H1 (cell line): ENCODE measurements at regions not wholly inside any gene's neighbourhood (a gene's known extent, or its start where the extent isn't known, plus 50 kb on each side); places are given as distances from the start of the nearest gene placed in this dataset.

Experiments used
- CTCF ChIA-PET: fragments of 300-600 bp; sonication (Branson Sonifier 250); formaldehyde crosslinking; loops from one replicate; lab custom pipeline; 2021; ENCODE audit not compliant: partially characterized antibody; lab: Charles Lee
- POLR2A ChIA-PET: fragments of 300-600 bp; sonication (Branson Sonifier 250); formaldehyde crosslinking; loops from one replicate; lab custom pipeline; 2021; ENCODE audit warnings: inconsistent platforms; ENCODE audit not compliant: partially characterized antibody; lab: Charles Lee
- DNase-seq, 2 experiments: peaks; one replicate each; pipeline versions ENCODE4 v3.0.0 to v3.0.0-alpha.2; 2010 to 2022; ENCODE audit warnings: low spot score in 2 of 2, low read depth in 1 of 2, mixed read lengths in 1 of 2
- FAIRE-seq: peaks from 2 replicates; lab custom pipeline; 2011; peaks lifted over from hg19 to GRCh38; lab: Jason Lieb, UNC
- H2AFZ ChIP-seq: 2 replicates; pipeline ENCODE4 v1.8.1; 2012; ENCODE audit warnings: low read length, inconsistent platforms
- H2AK5ac ChIP-seq: 2 replicates; pipeline ENCODE4 v1.6.1; 2013; ENCODE audit warnings: low read depth, low read length
- H2BK120ac ChIP-seq: replicated peaks from 2 replicates; pipeline ENCODE3; 2013; ENCODE audit warnings: low read depth, low read length, inconsistent platforms
- H2BK12ac ChIP-seq: 2 replicates; pipeline ENCODE4 v1.6.1; 2013; ENCODE audit warnings: low read depth, low read length
- H2BK15ac ChIP-seq: 2 replicates; pipeline ENCODE4 v1.6.1; 2013; ENCODE audit warnings: low read length
- H2BK20ac ChIP-seq: 2 replicates; pipeline ENCODE4 v1.6.1; 2013; ENCODE audit warnings: low read length
- H2BK5ac ChIP-seq: 2 replicates; pipeline ENCODE4 v1.6.1; 2013; ENCODE audit warnings: low read depth, low read length
- H3K14ac ChIP-seq: 2 replicates; pipeline ENCODE4 v1.6.1; 2013; ENCODE audit warnings: inconsistent platforms; ENCODE audit not compliant: insufficient read length
- H3K18ac ChIP-seq: 2 replicates; pipeline ENCODE4 v1.6.1; 2013; ENCODE audit warnings: low read length; ENCODE audit errors: extremely low read depth
- H3K23ac ChIP-seq: 2 replicates; pipeline ENCODE4 v1.6.1; 2013; ENCODE audit warnings: inconsistent platforms; ENCODE audit not compliant: insufficient read length
- H3K23me2 ChIP-seq: 2 replicates; pipeline ENCODE4 v1.6.1; 2013; ENCODE audit warnings: low read depth, low read length
- H3K27ac ChIP-seq: 2 replicates; pipeline ENCODE4 v1.6.1; 2011; ENCODE audit warnings: low read depth, low read length, inconsistent platforms
- H3K27me3 ChIP-seq, 4 experiments: replicated peaks in 1 of 4; 1 replicate in 1 of 4; 2 replicates in 3 of 4; pipeline versions ENCODE4 v1.6.1 to v1.8.1; 2011 to 2013; ENCODE audit warnings: low read length in 3 of 4, mild to moderate bottlenecking in 3 of 4, inconsistent platforms in 2 of 4, mixed read lengths in 2 of 4, moderate library complexity in 1 of 4; ENCODE audit not compliant: control insufficient read depth in 3 of 4, insufficient read depth in 3 of 4; ENCODE audit errors: extremely low read depth in 1 of 4
- H3K36me3 ChIP-seq, 4 experiments: 2 replicates each; pipeline versions ENCODE4 v1.6.1 to v1.8.1; 2011 to 2013; ENCODE audit warnings: mild to moderate bottlenecking in 4 of 4, low read length in 3 of 4, moderate library complexity in 2 of 4, control low read depth in 1 of 4, inconsistent platforms in 1 of 4; ENCODE audit not compliant: insufficient read depth in 4 of 4, control insufficient read depth in 2 of 4
- H3K4ac ChIP-seq: replicated peaks from 2 replicates; pipeline ENCODE3; 2013; ENCODE audit warnings: low read length, low read depth, mixed read lengths, inconsistent platforms; ENCODE audit not compliant: insufficient read length
- H3K4me1 ChIP-seq, 4 experiments: replicated peaks in 1 of 4; 1 replicate in 1 of 4; 2 replicates in 3 of 4; pipeline versions ENCODE4 v1.6.1 to v1.8.1; 2011 to 2013; ENCODE audit warnings: low read length in 3 of 4, inconsistent platforms in 2 of 4, mixed read lengths in 1 of 4; ENCODE audit not compliant: insufficient read depth in 4 of 4, control insufficient read depth in 3 of 4
- H3K4me2 ChIP-seq, 2 experiments: 2 replicates each; pipeline versions ENCODE4 v1.6.1 to v1.8.1; 2011 to 2013; ENCODE audit warnings: low read depth in 2 of 2, low read length in 2 of 2, control low read depth in 1 of 2, inconsistent platforms in 1 of 2, mild to moderate bottlenecking in 1 of 2; ENCODE audit not compliant: insufficient read depth in 1 of 2
- H3K4me3 ChIP-seq, 4 experiments: fragments of 200-600, 300-600 bp in 1 of 4; sonication (generic), shearing (Covaris generic), sonication (Bioruptor Twin) in 1 of 4; 2 replicates each; pipeline versions ENCODE4 v1.5.1 to v1.8.1; 2011 to 2016; ENCODE audit warnings: low read length in 4 of 4, low read depth in 3 of 4, control low read depth in 2 of 4, inconsistent platforms in 2 of 4, mild to moderate bottlenecking in 2 of 4, mixed read lengths in 1 of 4, moderate library complexity in 1 of 4; ENCODE audit not compliant: insufficient read depth in 2 of 4; ENCODE audit errors: extremely low read depth in 1 of 4
- H3K56ac ChIP-seq: replicated peaks from 2 replicates; pipeline ENCODE3; 2013; ENCODE audit warnings: low read depth, mild to moderate bottlenecking, mixed read lengths, low read length, inconsistent platforms; ENCODE audit not compliant: insufficient read length
- H3K79me1 ChIP-seq: 2 replicates; pipeline ENCODE4 v1.6.1; 2013; ENCODE audit warnings: low read depth, low read length, control low read depth
- H3K79me2 ChIP-seq, 2 experiments: 2 replicates each; pipeline versions ENCODE4 v1.6.1 to v1.8.1; 2012 to 2013; ENCODE audit warnings: low read length in 2 of 2, mild to moderate bottlenecking in 2 of 2, inconsistent platforms in 1 of 2; ENCODE audit not compliant: insufficient read depth in 2 of 2, control insufficient read depth in 1 of 2
- H3K9ac ChIP-seq, 4 experiments: replicated peaks in 1 of 4; 1 replicate in 1 of 4; 2 replicates in 3 of 4; pipeline versions ENCODE4 v1.6.1 to v1.8.1; 2011 to 2013; ENCODE audit warnings: low read depth in 3 of 4, low read length in 3 of 4, control low read depth in 2 of 4, mild to moderate bottlenecking in 2 of 4, moderate library complexity in 2 of 4, inconsistent platforms in 1 of 4; ENCODE audit errors: extremely low read depth in 1 of 4
- H3K9me3 ChIP-seq, 2 experiments: 2 replicates each; pipeline versions ENCODE4 v1.6.1 to v1.8.1; 2012 to 2013; ENCODE audit warnings: mild to moderate bottlenecking in 2 of 2, moderate library complexity in 2 of 2, control low read depth in 1 of 2, inconsistent platforms in 1 of 2, low read depth in 1 of 2, low read length in 1 of 2, mixed read lengths in 1 of 2; ENCODE audit not compliant: insufficient read depth in 2 of 2
- H4K20me1 ChIP-seq, 2 experiments: replicated peaks in 1 of 2; 2 replicates each; pipeline versions ENCODE3 to v1.8.1; 2011 to 2013; ENCODE audit warnings: inconsistent platforms in 2 of 2, low read length in 2 of 2, mild to moderate bottlenecking in 1 of 2; ENCODE audit not compliant: insufficient read depth in 2 of 2, control insufficient read depth in 1 of 2
- H4K5ac ChIP-seq: 2 replicates; pipeline ENCODE4 v1.6.1; 2013; ENCODE audit warnings: low read length, low read depth, mixed read lengths, inconsistent platforms; ENCODE audit not compliant: insufficient read length
- H4K8ac ChIP-seq: 2 replicates; pipeline ENCODE4 v1.8.0; 2013; ENCODE audit warnings: mild to moderate bottlenecking, moderate library complexity, low read length, inconsistent platforms; ENCODE audit not compliant: insufficient read depth; ENCODE audit errors: extremely low read depth
- H4K91ac ChIP-seq: replicated peaks from 2 replicates; pipeline ENCODE3; 2013; ENCODE audit warnings: low read length, mixed read lengths, inconsistent platforms; ENCODE audit not compliant: insufficient read length
- ASH2L ChIP-seq: fragments of 200-600, 300-600 bp; sonication (generic); IDR thresholded peaks from one replicate; pipeline ENCODE4 v1.7.1; 2017; ENCODE audit warnings: low read length
- ATF2 ChIP-seq: IDR thresholded peaks from 2 replicates; pipeline ENCODE4 v1.6.1; 2012; ENCODE audit warnings: low read length, inconsistent platforms
- MAFK ChIP-seq: IDR thresholded peaks from 2 replicates; pipeline ENCODE4 v1.6.1; 2012; ENCODE audit warnings: low read depth, mild to moderate bottlenecking, improper control_type of control experiment, low read length
- NANOG ChIP-seq: IDR thresholded peaks from 2 replicates; pipeline ENCODE4 v1.6.1; 2011; ENCODE audit warnings: low read length, low read depth, mild to moderate bottlenecking, inconsistent platforms; ENCODE audit not compliant: insufficient read depth, poor library complexity, severe bottlenecking
- NRF1 ChIP-seq: IDR thresholded peaks from 2 replicates; pipeline ENCODE4 v1.6.1; 2011; ENCODE audit warnings: mild to moderate bottlenecking, low read depth, low read length, improper control_type of control experiment
- POU5F1 ChIP-seq: IDR thresholded peaks from 2 replicates; pipeline ENCODE4 v1.6.1; 2011; ENCODE audit warnings: low read depth, mild to moderate bottlenecking, low read length, moderate library complexity
- RNF2 ChIP-seq: fragments of 200-900, 300-1000 bp; sonication (generic); IDR thresholded peaks from 2 replicates; pipeline ENCODE4 v1.7.1; 2016; ENCODE audit warnings: borderline replicate concordance, low read depth, mild to moderate bottlenecking, antibody characterized with exemption, low read length; ENCODE audit not compliant: poor library complexity, severe bottlenecking; ENCODE audit errors: missing control alignments
- SIRT6 ChIP-seq: IDR thresholded peaks from one replicate; pipeline ENCODE4 v1.7.1; 2012; ENCODE audit warnings: low read length, inconsistent platforms
- SRF ChIP-seq: IDR thresholded peaks from 2 replicates; pipeline ENCODE4 v1.6.1; 2011; ENCODE audit warnings: mild to moderate bottlenecking, low read depth, low read length, moderate library complexity
- TAF1 ChIP-seq: IDR thresholded peaks from 2 replicates; pipeline ENCODE4 v1.6.1; 2011; ENCODE audit warnings: mild to moderate bottlenecking, low read depth, low read length
- TCF12 ChIP-seq: IDR thresholded peaks from 2 replicates; pipeline ENCODE4 v1.6.1; 2011; ENCODE audit warnings: low read depth, mild to moderate bottlenecking, low read length
- WGBS, 2 experiments: shearing (Covaris generic) in 1 of 2; methylation state at CpG; one replicate each; pipeline versions ENCODE4 v1.1.6 to v1.1.7; 2013 to 2015; ENCODE audit warnings: low lambda C conversion rate in 2 of 2, mixed read lengths in 2 of 2, inconsistent platforms in 1 of 2, low coverage in 1 of 2, missing lambda C conversion rate in 1 of 2; ENCODE audit not compliant: insufficient replicate concordance in 2 of 2, insufficient coverage in 1 of 2, insufficient read length in 1 of 2; ENCODE audit errors: extremely low coverage in 1 of 2, missing lambda C conversion rate in 1 of 2; 5-methylcytosine and 5-hydroxymethylcytosine counted together

DNA sequence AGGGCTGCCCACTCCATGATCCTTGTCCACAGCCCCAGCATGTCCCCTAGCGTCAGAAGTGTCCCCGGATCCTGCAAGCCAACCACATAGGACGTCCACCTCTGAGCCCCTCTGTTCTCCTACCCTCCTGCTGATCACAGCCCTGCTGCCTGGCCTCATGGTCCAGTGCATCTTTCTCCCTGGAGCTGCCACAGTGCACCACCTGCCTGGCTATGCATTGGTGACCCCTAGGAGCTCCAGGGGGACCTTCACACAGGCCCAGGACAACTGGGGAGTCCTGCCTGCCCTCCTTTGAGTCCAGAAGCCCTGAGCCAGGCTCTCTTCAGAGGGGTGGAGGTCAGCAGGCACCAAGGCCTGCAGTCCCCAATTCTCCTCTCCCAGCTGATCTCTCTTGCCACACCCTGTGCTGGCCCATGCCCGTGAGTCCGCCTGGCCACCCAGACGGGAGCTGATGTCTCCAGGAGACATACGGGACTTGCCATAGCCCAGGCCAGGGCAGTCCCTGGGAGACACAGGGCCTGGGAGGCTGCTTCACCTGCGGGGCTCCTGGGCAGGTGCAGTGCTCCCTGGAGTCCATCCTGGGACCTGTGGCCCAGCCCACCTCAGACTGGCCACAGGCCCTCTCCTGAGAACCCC is 77.4 kb upstream of the RET start:
- H3K36me3 ChIP-seq, result no peaks in the 10 kb centered on the region
- no peak overlapping the region for H4K91ac ChIP-seq
- H4K5ac ChIP-seq, result no peak overlapping the region
- no peak overlapping the region for H2BK12ac ChIP-seq
- H3K56ac ChIP-seq, result no peak overlapping the region
- H3K23ac ChIP-seq, result no peak overlapping the region
- H2BK15ac ChIP-seq, result no peak overlapping the region
- H4K20me1 ChIP-seq, result no peaks in the 10 kb centered on the region
- DNase-seq, result peak in 1 of 2 experiments; percentile 38
- H2BK20ac ChIP-seq, result no peak overlapping the region
- H3K79me1 ChIP-seq, result no peaks in the 10 kb centered on the region
- no peaks in the 10 kb centered on the region for H3K79me2 ChIP-seq
- no peak overlapping the region for H2AK5ac ChIP-seq
- no peak overlapping the region for H3K18ac ChIP-seq
- no peaks in the 10 kb centered on the region for H3K27me3 ChIP-seq
- no peak overlapping the region for H2AFZ ChIP-seq
- H2BK5ac ChIP-seq, result no peak overlapping the region
- H3K4me1 ChIP-seq, result peaks cover 0 to 2% (median 0%) of the 10 kb centered on the region in 4 experiments; a peak in 1 of 7 replicates
- no peak overlapping the region for H3K9ac ChIP-seq
- CTCF ChIA-PET, result no interaction called here
- H3K4ac ChIP-seq, result no peak overlapping the region
- H3K27ac ChIP-seq, result no peak overlapping the region
- no peaks in the 10 kb centered on the region for H3K9me3 ChIP-seq
- H4K8ac ChIP-seq, result peak overlapping the region; percentile 64; the same call in 1 of the 2 replicates
- H3K4me2 ChIP-seq, result no peak overlapping the region
- no peak overlapping the region for H3K4me3 ChIP-seq
- no peak overlapping the region for H3K14ac ChIP-seq
- WGBS, 2 experiments, result 78% methylated on average over 7 of the region's 8 CpGs; no CpG with 5 or more reads in 1 of the 2 experiments
- TF ChIP-seq SRF (no peak), ATF2 (no peak), POU5F1 (no peak), RNF2 (no peak), NANOG (no peak), MAFK (no peak), TCF12 (no peak), SIRT6 (no peak), TAF1 (no peak), ASH2L (no peak), NRF1 (no peak)
- TF ChIP-seq, all 59 proteins: peak for 0
- POLR2A ChIA-PET, result no interaction called here
- Histone ChIP-seq H3K23me2 (no peaks in the 10 kb centered on the region), H2BK120ac (no peak overlapping the region)
- no peak for FAIRE-seq
